ENCODE measurements at regions not wholly inside any gene's neighbourhood (a gene's known extent, or its start where the extent isn't known, plus 50 kb on each side); places are given as distances from the start of the nearest gene placed in this dataset.

GRCh38 chr21:18148401-18148800, 96.2 kb upstream of the CHODL start (continued):
- TF ChIP-seq TCF12 (IDR thresholded peaks at IDR 0.05; ENCODE audit: low read depth, low read length) (no peak), KDM5A (IDR thresholded peaks at IDR 0.05; ENCODE audit: low read length) (no peak), SIX5 (IDR thresholded peaks at IDR 0.05; ENCODE audit: low read depth, low read length) (no peak), BACH1 (IDR thresholded peaks at IDR 0.05; ENCODE audit: low read length) (no peak), GTF2F1 (IDR thresholded peaks at IDR 0.05; ENCODE audit: borderline replicate concordance, low read depth, low read length) (no peak), MAFK (IDR thresholded peaks at IDR 0.05; ENCODE audit: low read depth, low read length) (no peak)
